ENCODE measurements at regions not wholly inside any gene's neighbourhood (a gene's known extent, or its start where the extent isn't known, plus 50 kb on each side); places are given as distances from the start of the nearest gene placed in this dataset.

DNA sequence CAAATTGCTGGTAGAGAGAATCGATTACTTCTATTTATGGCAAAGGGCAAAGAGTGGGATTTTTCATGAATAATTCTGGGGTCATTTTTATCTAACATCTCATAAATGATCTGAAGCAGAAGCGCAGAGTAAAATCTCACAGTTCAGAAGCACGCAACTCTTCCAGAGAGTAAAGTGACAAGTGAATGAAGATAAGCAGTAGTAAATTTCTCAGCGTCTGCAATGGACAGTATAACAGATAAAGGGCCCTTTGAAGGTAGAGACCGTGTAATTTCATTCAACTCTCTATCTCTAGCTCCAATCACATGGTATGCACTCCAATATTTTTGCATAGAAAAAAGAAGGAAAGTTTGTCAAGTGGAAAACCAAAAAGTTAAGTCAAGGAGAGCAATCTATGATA lies 521.1 kb upstream of the NECTIN3 start:
- Mint-ChIP-seq H3K36me3 (ENCODE audit: low read depth) (no peaks in the 10 kb centered on the region), H3K27me3 (ENCODE audit: insufficient read depth) (no peaks in the 10 kb centered on the region), H3K9me3 (no peaks in the 10 kb centered on the region), H3K4me3 (no peak overlapping the region), H3K27ac (no peak overlapping the region), H3K4me1 (peaks cover 10% of the 10 kb centered on the region)
- H3K27ac ChIP-seq (ENCODE audit: low read depth, low read length): no peak overlapping the region
- DNase-seq: no peak
- TF ChIP-seq, protein P1, sequence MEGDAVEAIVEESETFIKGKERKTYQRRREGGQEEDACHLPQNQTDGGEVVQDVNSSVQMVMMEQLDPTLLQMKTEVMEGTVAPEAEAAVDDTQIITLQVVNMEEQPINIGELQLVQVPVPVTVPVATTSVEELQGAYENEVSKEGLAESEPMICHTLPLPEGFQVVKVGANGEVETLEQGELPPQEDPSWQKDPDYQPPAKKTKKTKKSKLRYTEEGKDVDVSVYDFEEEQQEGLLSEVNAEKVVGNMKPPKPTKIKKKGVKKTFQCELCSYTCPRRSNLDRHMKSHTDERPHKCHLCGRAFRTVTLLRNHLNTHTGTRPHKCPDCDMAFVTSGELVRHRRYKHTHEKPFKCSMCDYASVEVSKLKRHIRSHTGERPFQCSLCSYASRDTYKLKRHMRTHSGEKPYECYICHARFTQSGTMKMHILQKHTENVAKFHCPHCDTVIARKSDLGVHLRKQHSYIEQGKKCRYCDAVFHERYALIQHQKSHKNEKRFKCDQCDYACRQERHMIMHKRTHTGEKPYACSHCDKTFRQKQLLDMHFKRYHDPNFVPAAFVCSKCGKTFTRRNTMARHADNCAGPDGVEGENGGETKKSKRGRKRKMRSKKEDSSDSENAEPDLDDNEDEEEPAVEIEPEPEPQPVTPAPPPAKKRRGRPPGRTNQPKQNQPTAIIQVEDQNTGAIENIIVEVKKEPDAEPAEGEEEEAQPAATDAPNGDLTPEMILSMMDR (conservative IDR thresholded peaks at IDR 0.05): no peak
- no peaks in the 10 kb centered on the region for H3K36me3 ChIP-seq (ENCODE audit: control insufficient read depth, insufficient read depth, low read length)
- no peak overlapping the region for H3K9ac ChIP-seq (ENCODE audit: extremely low read depth, low read length, poor library complexity, severe bottlenecking)
- H3K4me1 ChIP-seq (ENCODE audit: control insufficient read depth, insufficient read depth, low read length): peaks cover 3% of the 10 kb centered on the region
- no peaks in the 10 kb centered on the region for H3K9me3 ChIP-seq (ENCODE audit: control insufficient read depth, low read length)
- H3K27me3 ChIP-seq (ENCODE audit: control insufficient read depth, insufficient read depth, low read length, poor library complexity, severe bottlenecking): no peaks in the 10 kb centered on the region
- no peak overlapping the region for H3K4me3 ChIP-seq (ENCODE audit: low read length)
- 92 to 95% methylated on average over 4 of the region's 5 CpGs for WGBS, 2 experiments (ENCODE audit: insufficient coverage in 1 of 2, insufficient read length in 1 of 2)

DNA sequence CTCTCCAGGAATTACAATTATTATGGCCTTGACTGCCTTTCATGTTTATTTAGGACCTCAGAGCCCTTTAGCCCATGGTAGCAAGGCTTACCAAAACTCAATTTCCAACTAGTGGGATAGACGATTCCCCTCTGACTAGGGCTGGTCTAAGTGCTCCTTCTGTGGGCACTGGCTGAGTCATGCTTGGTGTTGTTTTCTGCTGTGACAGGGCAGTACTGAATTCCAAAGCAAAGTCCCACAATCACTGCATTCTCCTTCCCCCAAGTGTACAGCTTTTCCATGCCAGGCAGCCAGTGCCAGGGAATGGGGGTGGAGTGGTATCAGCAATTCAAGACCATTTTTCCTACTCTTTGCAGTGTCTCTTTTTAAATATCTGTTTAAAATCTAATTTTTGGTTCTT lies 509.0 kb upstream of the NECTIN3 start:
- Histone ChIP-seq H3K9ac (ENCODE audit: extremely low read depth, low read length, poor library complexity, severe bottlenecking) (no peak overlapping the region), H3K4me1 (ENCODE audit: control insufficient read depth, insufficient read depth, low read length) (no peaks in the 10 kb centered on the region), H3K27me3 (ENCODE audit: control insufficient read depth, insufficient read depth, low read length, poor library complexity, severe bottlenecking) (no peaks in the 10 kb centered on the region), H3K36me3 (ENCODE audit: control insufficient read depth, insufficient read depth, low read length) (no peaks in the 10 kb centered on the region), H3K27ac (ENCODE audit: low read depth, low read length) (no peak overlapping the region), H3K9me3 (ENCODE audit: control insufficient read depth, low read length) (peaks cover 26% of the 10 kb centered on the region), H3K4me3 (ENCODE audit: low read length) (peak overlapping the region; percentile 3)
- Mint-ChIP-seq H3K36me3 (ENCODE audit: low read depth) (no peaks in the 10 kb centered on the region), H3K27ac (no peak overlapping the region), H3K4me3 (no peak overlapping the region), H3K4me1 (no peaks in the 10 kb centered on the region), H3K27me3 (ENCODE audit: insufficient read depth) (no peaks in the 10 kb centered on the region), H3K9me3 (peaks cover 24% of the 10 kb centered on the region)
- 100% methylated on average over 1 of the region's 1 CpG; no CpG with 5 or more reads in 1 of the 2 experiments for WGBS, 2 experiments (ENCODE audit: insufficient coverage in 1 of 2, insufficient read length in 1 of 2)
- no peak for DNase-seq
- TF ChIP-seq, protein P1 (conservative IDR thresholded peaks at IDR 0.05): no peak

DNA sequence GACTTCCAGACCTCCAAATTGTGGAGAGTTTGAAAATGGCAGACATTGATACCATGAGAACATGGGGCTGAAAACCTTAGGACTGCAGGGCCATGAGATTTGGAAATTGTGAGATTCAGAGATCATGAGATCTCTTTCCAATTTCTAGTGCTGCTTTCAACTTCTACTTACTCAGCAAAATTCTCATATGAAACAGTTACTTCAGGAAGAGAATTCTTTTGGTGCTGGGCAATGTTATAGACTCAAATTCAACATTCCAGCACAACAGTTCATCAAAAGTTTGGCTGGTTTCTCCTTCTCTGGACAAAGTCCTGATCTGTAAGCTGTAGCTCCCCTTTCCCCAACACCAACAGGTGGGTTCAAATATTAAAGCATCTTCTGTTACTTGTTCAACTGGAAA lies 506.9 kb upstream of the NECTIN3 start:
- H3K36me3 Mint-ChIP-seq (ENCODE audit: low read depth): no peaks in the 10 kb centered on the region
- no peak for DNase-seq
- H3K4me1 ChIP-seq (ENCODE audit: control insufficient read depth, insufficient read depth, low read length): no peaks in the 10 kb centered on the region
- no peaks in the 10 kb centered on the region for H3K4me1 Mint-ChIP-seq
- H3K4me3 ChIP-seq (ENCODE audit: low read length): no peak overlapping the region
- H3K9me3 Mint-ChIP-seq: peaks cover 20% of the 10 kb centered on the region
- H3K36me3 ChIP-seq (ENCODE audit: control insufficient read depth, insufficient read depth, low read length): no peaks in the 10 kb centered on the region
- H3K27ac ChIP-seq (ENCODE audit: low read depth, low read length): no peak overlapping the region
- no peak overlapping the region for H3K9ac ChIP-seq (ENCODE audit: extremely low read depth, low read length, poor library complexity, severe bottlenecking)
- H3K27me3 ChIP-seq (ENCODE audit: control insufficient read depth, insufficient read depth, low read length, poor library complexity, severe bottlenecking): no peaks in the 10 kb centered on the region
- no peaks in the 10 kb centered on the region for H3K27me3 Mint-ChIP-seq (ENCODE audit: insufficient read depth)
- no peak overlapping the region for H3K4me3 Mint-ChIP-seq
- no peak overlapping the region for H3K27ac Mint-ChIP-seq
- TF ChIP-seq, protein P1 (conservative IDR thresholded peaks at IDR 0.05): no peak
- H3K9me3 ChIP-seq (ENCODE audit: control insufficient read depth, low read length): peaks cover 26% of the 10 kb centered on the region

Measured in endodermal cell (in vitro differentiated cells).